HFFc6 (cell line): ENCODE measurements at regions not wholly inside any gene's neighbourhood (a gene's known extent, or its start where the extent isn't known, plus 50 kb on each side); places are given as distances from the start of the nearest gene placed in this dataset.

Experiments
- DNase-seq: peaks from one replicate; pipeline ENCODE4 v3.0.0-alpha.2; 2018
- H3K27ac Mint-ChIP-seq: 2 replicates; pipeline ENCODE4 v1.8.0; 2020; ENCODE audit warnings: mild to moderate bottlenecking, mixed read lengths
- H3K27me3 Mint-ChIP-seq: 2 replicates; pipeline ENCODE4 v1.8.0; 2021; ENCODE audit warnings: mild to moderate bottlenecking, moderate library complexity, mixed read lengths; ENCODE audit not compliant: insufficient read depth
- H3K36me3 Mint-ChIP-seq: 2 replicates; pipeline ENCODE4 v1.8.0; 2021; ENCODE audit warnings: low read depth, mixed read lengths
- H3K4me1 Mint-ChIP-seq: 2 replicates; pipeline ENCODE4 v1.8.0; 2020; ENCODE audit warnings: low read depth, mixed read lengths
- H3K4me3 Mint-ChIP-seq: 2 replicates; pipeline ENCODE4 v1.8.0; 2020; ENCODE audit warnings: mild to moderate bottlenecking, moderate library complexity, mixed read lengths
- H3K9me3 Mint-ChIP-seq: 2 replicates; pipeline ENCODE4 v1.8.0; 2020; ENCODE audit warnings: mild to moderate bottlenecking, mixed read lengths
- TF ChIP-seq, protein P1 (sequence below): fragments of 200-600 bp; sonication (generic); IDR thresholded peaks from 2 replicates; pipeline ENCODE4 v1.5.0; 2021; ENCODE audit warnings: antibody characterized with exemption, mild to moderate bottlenecking

DNA sequence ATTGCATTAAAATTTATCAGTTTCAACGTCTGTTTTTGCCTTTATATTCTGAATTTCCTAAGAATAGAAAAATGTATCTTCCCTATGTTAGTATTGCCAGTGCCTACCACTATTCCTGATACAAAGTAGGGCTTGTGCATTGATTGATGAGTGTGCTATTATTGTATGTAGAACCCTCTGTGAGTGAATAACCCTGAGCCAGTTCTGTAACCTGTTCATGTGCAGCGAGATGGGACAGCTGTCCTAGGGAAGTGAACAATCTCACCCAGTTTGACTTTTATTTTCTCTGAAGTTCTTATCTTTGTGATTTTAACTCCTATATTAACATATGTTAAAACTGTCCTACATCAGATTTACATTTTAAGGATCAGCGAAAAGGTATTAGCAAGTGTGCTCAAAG lies 178.4 kb upstream of the ADO start:
- H3K36me3 Mint-ChIP-seq = no peaks in the 10 kb centered on the region

DNA sequence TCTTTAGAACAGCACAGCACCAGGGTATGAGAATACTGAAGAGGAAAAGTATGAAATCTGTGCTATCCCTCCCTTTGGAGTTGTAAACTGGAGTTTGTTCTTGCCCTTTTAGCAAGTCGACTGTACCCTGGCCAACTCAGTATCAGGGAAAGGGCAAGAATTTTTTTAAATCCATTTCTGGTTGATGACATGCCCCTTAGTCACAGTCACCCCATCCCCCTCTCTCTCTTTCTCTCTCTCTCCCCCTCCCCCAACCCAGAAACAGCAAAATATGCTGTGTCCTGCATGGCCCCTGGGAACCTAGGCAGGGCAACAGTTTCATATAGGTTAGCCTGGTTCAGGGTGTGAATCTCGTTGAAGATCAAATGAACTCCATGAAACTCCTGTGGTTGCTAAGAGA lies 177.7 kb upstream of the ADO start:
- Mint-ChIP-seq H3K4me1 (peaks cover 33% of the 10 kb centered on the region), H3K27me3 (no peaks in the 10 kb centered on the region; the same call in 1 of the 2 replicates), H3K36me3 (no peaks in the 10 kb centered on the region), H3K9me3 (no peaks in the 10 kb centered on the region), H3K4me3 (no peak overlapping the region), H3K27ac (no peak overlapping the region; the same call in 1 of the 2 replicates)
- DNase-seq = peak; percentile 22
- TF ChIP-seq, protein P1, sequence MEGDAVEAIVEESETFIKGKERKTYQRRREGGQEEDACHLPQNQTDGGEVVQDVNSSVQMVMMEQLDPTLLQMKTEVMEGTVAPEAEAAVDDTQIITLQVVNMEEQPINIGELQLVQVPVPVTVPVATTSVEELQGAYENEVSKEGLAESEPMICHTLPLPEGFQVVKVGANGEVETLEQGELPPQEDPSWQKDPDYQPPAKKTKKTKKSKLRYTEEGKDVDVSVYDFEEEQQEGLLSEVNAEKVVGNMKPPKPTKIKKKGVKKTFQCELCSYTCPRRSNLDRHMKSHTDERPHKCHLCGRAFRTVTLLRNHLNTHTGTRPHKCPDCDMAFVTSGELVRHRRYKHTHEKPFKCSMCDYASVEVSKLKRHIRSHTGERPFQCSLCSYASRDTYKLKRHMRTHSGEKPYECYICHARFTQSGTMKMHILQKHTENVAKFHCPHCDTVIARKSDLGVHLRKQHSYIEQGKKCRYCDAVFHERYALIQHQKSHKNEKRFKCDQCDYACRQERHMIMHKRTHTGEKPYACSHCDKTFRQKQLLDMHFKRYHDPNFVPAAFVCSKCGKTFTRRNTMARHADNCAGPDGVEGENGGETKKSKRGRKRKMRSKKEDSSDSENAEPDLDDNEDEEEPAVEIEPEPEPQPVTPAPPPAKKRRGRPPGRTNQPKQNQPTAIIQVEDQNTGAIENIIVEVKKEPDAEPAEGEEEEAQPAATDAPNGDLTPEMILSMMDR = no peak

More for the DNA sequence above, 178.4 kb upstream of the ADO start:
- Mint-ChIP-seq H3K4me3 (no peak overlapping the region), H3K9me3 (no peaks in the 10 kb centered on the region), H3K4me1 (peaks cover 33% of the 10 kb centered on the region), H3K27me3 (no peaks in the 10 kb centered on the region; the same call in 1 of the 2 replicates), H3K27ac (no peak overlapping the region)
- TF ChIP-seq, protein P1 = no peak
- no peak for DNase-seq

DNA sequence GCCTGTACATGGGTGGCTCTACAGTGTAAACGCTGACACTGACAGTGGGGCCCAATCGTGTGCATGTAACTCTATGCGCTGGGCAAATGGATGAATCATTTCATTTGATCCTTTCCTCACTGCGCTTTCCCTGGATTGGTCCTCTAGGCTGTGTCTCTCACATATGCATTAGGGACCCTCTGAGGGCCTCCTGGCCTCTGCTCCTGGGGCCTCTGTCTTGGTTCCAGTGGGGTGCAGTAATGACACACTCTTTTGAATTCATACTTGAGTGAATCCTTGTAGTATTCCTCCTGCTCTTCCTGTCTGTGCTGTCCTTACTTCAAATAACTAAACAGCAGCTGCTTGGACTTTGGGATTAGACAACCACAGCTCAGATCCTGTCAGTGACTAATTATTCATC lies 176.5 kb upstream of the ADO start:
- Mint-ChIP-seq H3K4me3 (no peak overlapping the region), H3K27me3 (peaks cover 5% of the 10 kb centered on the region; the same call in 1 of the 2 replicates), H3K36me3 (no peaks in the 10 kb centered on the region), H3K9me3 (no peaks in the 10 kb centered on the region), H3K27ac (no peak overlapping the region), H3K4me1 (peaks cover 33% of the 10 kb centered on the region)
- DNase-seq = no peak
- TF ChIP-seq, protein P1 = no peak

DNA sequence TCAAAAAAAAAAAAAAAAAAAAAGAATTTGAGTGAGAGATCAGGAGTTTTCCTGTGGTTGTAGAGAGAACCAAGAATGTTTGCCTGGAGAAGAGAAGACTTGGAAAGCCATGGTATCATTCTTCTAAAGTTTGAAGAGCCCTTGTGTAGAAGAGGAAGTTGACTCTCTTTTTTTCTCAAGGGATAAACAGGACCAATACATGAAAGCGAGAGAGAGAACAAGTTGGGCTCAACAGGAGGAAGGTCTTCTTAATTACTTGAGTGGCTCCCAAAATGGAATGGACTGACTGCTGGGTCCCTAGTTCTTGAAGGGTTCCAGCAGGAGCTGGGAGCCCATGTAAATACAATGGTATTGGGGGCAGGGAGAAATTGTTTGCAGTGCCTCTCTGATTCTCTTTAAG lies 173.3 kb upstream of the ADO start:
- peaks cover 20% of the 10 kb centered on the region for H3K4me1 Mint-ChIP-seq
- H3K27ac Mint-ChIP-seq = no peak overlapping the region
- no peak for DNase-seq
- H3K36me3 Mint-ChIP-seq = no peaks in the 10 kb centered on the region
- H3K27me3 Mint-ChIP-seq = peaks cover 5% of the 10 kb centered on the region; the same call in 1 of the 2 replicates
- TF ChIP-seq, protein P1 = no peak
- no peaks in the 10 kb centered on the region for H3K9me3 Mint-ChIP-seq
- no peak overlapping the region for H3K4me3 Mint-ChIP-seq

DNA sequence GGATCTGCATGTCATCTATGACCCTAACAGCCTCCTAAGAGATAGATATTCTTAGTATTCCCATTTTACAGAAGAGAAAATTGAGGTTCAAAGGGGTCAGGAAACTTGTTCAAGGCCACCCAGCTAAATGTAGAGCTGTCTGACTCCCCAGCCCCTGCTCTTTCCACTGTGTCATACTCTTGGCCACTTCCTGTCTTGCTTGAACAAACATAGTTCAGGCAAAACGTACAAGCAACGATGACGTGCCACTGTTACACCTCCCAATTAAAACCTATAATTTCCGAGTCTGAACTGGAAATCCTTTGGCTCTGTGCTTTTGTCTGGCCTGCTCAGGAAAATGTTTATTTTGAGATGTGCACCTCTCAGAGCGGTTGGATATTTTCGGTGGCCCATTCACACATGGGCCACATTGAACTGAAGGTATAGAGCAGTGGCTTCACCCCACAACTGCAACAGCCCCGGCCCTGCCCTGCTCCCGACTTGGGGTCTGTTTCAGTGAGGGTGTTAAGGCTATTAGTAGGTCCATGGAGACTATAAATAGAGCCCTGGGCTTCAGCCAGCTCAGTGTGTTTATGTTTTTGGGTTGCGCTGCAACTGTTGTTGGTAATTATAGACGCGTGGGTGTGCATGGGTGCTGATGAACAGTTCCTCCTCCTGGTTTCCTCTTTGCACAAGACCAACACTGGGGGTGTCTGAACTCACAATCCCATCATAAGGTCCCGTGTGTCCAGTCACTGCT lies 172.3 kb upstream of the ADO start:
- DNase-seq = no peak
- Mint-ChIP-seq H3K27me3 (peaks cover 5% of the 10 kb centered on the region; the same call in 1 of the 2 replicates), H3K27ac (no peak overlapping the region), H3K36me3 (no peaks in the 10 kb centered on the region), H3K9me3 (no peaks in the 10 kb centered on the region), H3K4me3 (no peak overlapping the region), H3K4me1 (peaks cover 10% of the 10 kb centered on the region)
- TF ChIP-seq, protein P1 = no peak
